ENCODE measurements at regions not wholly inside any gene's neighbourhood (a gene's known extent, or its start where the extent isn't known, plus 50 kb on each side); places are given as distances from the start of the nearest gene placed in this dataset.
"Not testable (repeated sequence)": the region's sequence is repeated elsewhere in the genome, so short reads cannot be mapped to it uniquely, and the experiment has no call there.

- FAIRE-seq (no peak), DNase-seq (ENCODE audit: low spot score in 2 of 2) (no peak)
Measured at GRCh38 chr12:92259291-92259690, 113.6 kb upstream of the BTG1 start.

- FAIRE-seq (no peak), DNase-seq (ENCODE audit: low spot score in 2 of 2) (no peak)
Measured at GRCh38 chr12:92257261-92257660, 111.6 kb upstream of the BTG1 start.

GRCh38 chr12:92255741-92256140 is 110.1 kb upstream of the BTG1 start:
- FAIRE-seq (no peak), DNase-seq (ENCODE audit: low spot score in 2 of 2) (no peak)

- DNase-seq (ENCODE audit: low spot score in 2 of 2) = no peak
- no peak for FAIRE-seq
Measured at GRCh38 chr12:92253301-92253700, 107.7 kb upstream of the BTG1 start.

- no peak for FAIRE-seq
- no peak for DNase-seq (ENCODE audit: low spot score in 2 of 2)
Measured at GRCh38 chr12:92248977-92249376, 103.3 kb upstream of the BTG1 start.

GRCh38 chr12:92244036-92244435 is 98.4 kb upstream of the BTG1 start:
- no peak for FAIRE-seq

GRCh38 chr12:92242907-92243306 is 97.3 kb upstream of the BTG1 start:
- DNase-seq (ENCODE audit: low spot score in 2 of 2) (no peak), FAIRE-seq (no peak)

More at GRCh38 chr12:92244036-92244435, 98.4 kb upstream of the BTG1 start:
- peak in 1 of 2 donors; percentile 18 for DNase-seq (ENCODE audit: low spot score in 2 of 2)

- no peak for FAIRE-seq
- no peak for DNase-seq (ENCODE audit: low spot score in 2 of 2)
Measured at GRCh38 chr12:92237762-92238523, 92.3 kb upstream of the BTG1 start.

GRCh38 chr12:92237262-92237661 is 91.6 kb upstream of the BTG1 start:
- DNase-seq (ENCODE audit: low spot score in 2 of 2) = no peak

GRCh38 chr12:92235703-92236472 is 90.2 kb upstream of the BTG1 start:
- DNase-seq (ENCODE audit: low spot score in 2 of 2) = no peak
- no peak for FAIRE-seq

More at GRCh38 chr12:92237262-92237661, 91.6 kb upstream of the BTG1 start:
- FAIRE-seq = no peak

- no peak for FAIRE-seq
- no peak for DNase-seq (ENCODE audit: low spot score in 2 of 2)
Measured at GRCh38 chr12:92234533-92234932, 88.9 kb upstream of the BTG1 start.

GRCh38 chr12:92233346-92234015 is 87.8 kb upstream of the BTG1 start:
- no peak for DNase-seq (ENCODE audit: low spot score in 2 of 2)

GRCh38 chr12:92232371-92232932 is 86.8 kb upstream of the BTG1 start:
- not testable (repeated sequence) for DNase-seq (ENCODE audit: low spot score in 2 of 2); FAIRE-seq

More at GRCh38 chr12:92233346-92234015, 87.8 kb upstream of the BTG1 start:
- FAIRE-seq = no peak

GRCh38 chr12:92231945-92232344 is 86.3 kb upstream of the BTG1 start:
- not testable (repeated sequence) for FAIRE-seq; DNase-seq (ENCODE audit: low spot score in 2 of 2)

- not testable (repeated sequence) for DNase-seq (ENCODE audit: low spot score in 2 of 2); FAIRE-seq
Measured at GRCh38 chr12:92231532-92231931, 85.9 kb upstream of the BTG1 start.

- DNase-seq (ENCODE audit: low spot score in 2 of 2) = no peak
- no peak for FAIRE-seq
Measured at GRCh38 chr12:92229381-92229780, 83.7 kb upstream of the BTG1 start.

- no peak for DNase-seq (ENCODE audit: low spot score in 2 of 2)
- FAIRE-seq = no peak
Measured at GRCh38 chr12:92226961-92227360, 81.3 kb upstream of the BTG1 start.

GRCh38 chr12:92226071-92226661 is 80.5 kb upstream of the BTG1 start:
- DNase-seq (ENCODE audit: low spot score in 2 of 2) (no peak), FAIRE-seq (no peak)

GRCh38 chr12:92224685-92225331 is 79.2 kb upstream of the BTG1 start:
- FAIRE-seq = no peak
- no peak for DNase-seq (ENCODE audit: low spot score in 2 of 2)

- no peak for FAIRE-seq
- no peak for DNase-seq (ENCODE audit: low spot score in 2 of 2)
Measured at GRCh38 chr12:92223481-92223880, 77.8 kb upstream of the BTG1 start.
